HEK293 (cell line): ENCODE measurements at regions not wholly inside any gene's neighbourhood (a gene's known extent, or its start where the extent isn't known, plus 50 kb on each side); places are given as distances from the start of the nearest gene placed in this dataset.

Experiments used
- CTCF ChIA-PET: fragments of 350-600 bp; formaldehyde crosslinking; extraction: SDS; loops from one replicate; lab custom pipeline; 2021; ENCODE audit warnings: antibody characterized with exemption; lab: Yijun Ruan, JAX
- POLR2A ChIA-PET: fragments of 300-600 bp; formaldehyde crosslinking; extraction: SDS; loops from one replicate; lab custom pipeline; 2020; ENCODE audit warnings: antibody characterized with exemption, inconsistent platforms; lab: Yijun Ruan, JAX
- H3K27ac ChIP-seq: fragments of 200-500 bp; sonication (Bioruptor generic); 2 replicates; pipeline ENCODE4 v1.5.1; 2014; ENCODE audit warnings: low read depth, low read length, control low read depth, inconsistent platforms; ENCODE audit errors: extremely low read depth
- H3K36me3 ChIP-seq, 2 experiments: fragments of 200-500 bp in 1 of 2; sonication (Bioruptor generic) in 1 of 2; 1 replicate in 1 of 2; 2 replicates in 1 of 2; pipeline ENCODE4 v1.5.1; 2014 to 2017; ENCODE audit warnings: inconsistent platforms in 2 of 2, low read length in 2 of 2; ENCODE audit not compliant: control insufficient read depth in 2 of 2, insufficient read depth in 1 of 2
- H3K4me1 ChIP-seq: fragments of 200-500 bp; sonication (Bioruptor generic); 2 replicates; pipeline ENCODE4 v1.5.1; 2014; ENCODE audit warnings: mild to moderate bottlenecking, low read length, inconsistent platforms; ENCODE audit not compliant: control insufficient read depth, insufficient read depth
- H3K4me3 ChIP-seq: 2 replicates; pipeline ENCODE4 v1.5.1; 2011; ENCODE audit warnings: low read depth, mild to moderate bottlenecking, control low read depth, low read length, moderate library complexity
- H3K9me3 ChIP-seq: fragments of 200-500 bp; sonication (Bioruptor generic); 2 replicates; pipeline ENCODE4 v1.5.1; 2014; ENCODE audit warnings: low read depth, low read length, inconsistent platforms; ENCODE audit not compliant: control insufficient read depth, insufficient read depth
- HOXA7 ChIP-seq: sonication (generic); formaldehyde crosslinking; IDR thresholded peaks from 2 replicates; pipeline ENCODE4 v1.8.1; 2022; ENCODE audit warnings: missing genetic modification reagents, borderline replicate concordance
- HOXD13 ChIP-seq: sonication (generic); formaldehyde crosslinking; IDR thresholded peaks from 2 replicates; pipeline ENCODE4 v1.8.0; 2022; ENCODE audit warnings: missing genetic modification reagents, borderline replicate concordance
- KLF8 ChIP-seq: fragments of 450-650 bp; formaldehyde crosslinking; IDR thresholded peaks from 2 replicates; pipeline ENCODE4 v1.5.1; 2016; ENCODE audit warnings: missing biosample characterization, missing genetic modification characterization
- MEIS1 ChIP-seq: sonication (generic); formaldehyde crosslinking; IDR thresholded peaks from 2 replicates; pipeline ENCODE4 v1.8.1; 2022; ENCODE audit warnings: missing genetic modification reagents, mild to moderate bottlenecking, borderline replicate concordance
- YY1 ChIP-seq: fragments of 450-650 bp; formaldehyde crosslinking; IDR thresholded peaks from 2 replicates; pipeline ENCODE4 v1.5.1; 2018; ENCODE audit warnings: missing biosample characterization, missing genetic modification characterization
- ZBTB8A ChIP-seq: fragments of 450-650 bp; formaldehyde crosslinking; IDR thresholded peaks from 2 replicates; pipeline ENCODE4 v1.5.1; 2016; ENCODE audit warnings: missing biosample characterization, missing genetic modification characterization
- ZFP37 ChIP-seq: fragments of 450-650 bp; formaldehyde crosslinking; IDR thresholded peaks from 2 replicates; pipeline ENCODE4 v1.5.1; 2016; ENCODE audit warnings: missing biosample characterization, missing genetic modification characterization
- ZNF138 ChIP-seq: fragments of 450-650 bp; formaldehyde crosslinking; IDR thresholded peaks from 2 replicates; pipeline ENCODE4 v1.5.1; 2016; ENCODE audit warnings: missing biosample characterization, missing genetic modification characterization, borderline replicate concordance
- ZNF175 ChIP-seq: fragments of 450-650 bp; formaldehyde crosslinking; IDR thresholded peaks from 2 replicates; pipeline ENCODE4 v1.5.1; 2016; ENCODE audit warnings: missing biosample characterization, missing genetic modification characterization
- ZNF292 ChIP-seq: fragments of 450-650 bp; formaldehyde crosslinking; IDR thresholded peaks from 2 replicates; pipeline ENCODE4 v1.5.1; 2016; ENCODE audit warnings: low read depth, missing biosample characterization, missing genetic modification characterization, borderline replicate concordance
- ZNF426 ChIP-seq: fragments of 450-650 bp; formaldehyde crosslinking; IDR thresholded peaks from 2 replicates; pipeline ENCODE4 v1.5.1; 2017; ENCODE audit warnings: missing biosample characterization, missing genetic modification characterization, mild to moderate bottlenecking, inconsistent platforms, moderate library complexity
- ZNF473 ChIP-seq: fragments of 450-650 bp; formaldehyde crosslinking; IDR thresholded peaks from 2 replicates; pipeline ENCODE4 v1.5.1; 2017; ENCODE audit warnings: missing biosample characterization, missing genetic modification characterization
- ZNF544 ChIP-seq: fragments of 450-650 bp; formaldehyde crosslinking; IDR thresholded peaks from 2 replicates; pipeline ENCODE4 v1.5.0; 2017; ENCODE audit warnings: missing biosample characterization, missing genetic modification characterization
- ZNF626 ChIP-seq: fragments of 450-650 bp; sonication (Bioruptor Pico); formaldehyde crosslinking; IDR thresholded peaks from 2 replicates; pipeline ENCODE4 v1.5.1; 2018; ENCODE audit warnings: missing biosample characterization, missing genetic modification characterization, inconsistent platforms
- ZNF654 ChIP-seq: fragments of 450-650 bp; formaldehyde crosslinking; IDR thresholded peaks from 2 replicates; pipeline ENCODE4 v1.5.1; 2016; ENCODE audit warnings: low read depth, missing biosample characterization, missing genetic modification characterization
- ZXDB ChIP-seq: fragments of 450-650 bp; formaldehyde crosslinking; IDR thresholded peaks from 2 replicates; pipeline ENCODE4 v1.5.1; 2016; ENCODE audit warnings: missing biosample characterization, missing genetic modification characterization
- TF ChIP-seq, protein P1 (sequence below): fragments of 450-650 bp; formaldehyde crosslinking; IDR thresholded peaks from 2 replicates; pipeline ENCODE4 v1.5.1; 2016; ENCODE audit warnings: missing biosample characterization, missing genetic modification characterization
- TF ChIP-seq, protein P2 (sequence below): fragments of 450-650 bp; formaldehyde crosslinking; IDR thresholded peaks from 2 replicates; pipeline ENCODE4 v1.5.1; 2016; ENCODE audit warnings: missing biosample characterization, missing genetic modification characterization
- TF ChIP-seq, protein P3 (sequence below): fragments of 450-650 bp; formaldehyde crosslinking; IDR thresholded peaks from 2 replicates; pipeline ENCODE4 v1.5.1; 2016; ENCODE audit warnings: missing biosample characterization, missing genetic modification characterization
- TF ChIP-seq, protein P4 (sequence below): fragments of 450-650 bp; formaldehyde crosslinking; IDR thresholded peaks from 2 replicates; pipeline ENCODE4 v1.5.1; 2016; ENCODE audit warnings: missing biosample characterization, missing genetic modification characterization, low read depth
- TF ChIP-seq, protein P5 (sequence below): fragments of 450-650 bp; formaldehyde crosslinking; IDR thresholded peaks from 2 replicates; pipeline ENCODE4 v1.5.1; 2017; ENCODE audit warnings: missing biosample characterization, missing genetic modification characterization

DNA sequence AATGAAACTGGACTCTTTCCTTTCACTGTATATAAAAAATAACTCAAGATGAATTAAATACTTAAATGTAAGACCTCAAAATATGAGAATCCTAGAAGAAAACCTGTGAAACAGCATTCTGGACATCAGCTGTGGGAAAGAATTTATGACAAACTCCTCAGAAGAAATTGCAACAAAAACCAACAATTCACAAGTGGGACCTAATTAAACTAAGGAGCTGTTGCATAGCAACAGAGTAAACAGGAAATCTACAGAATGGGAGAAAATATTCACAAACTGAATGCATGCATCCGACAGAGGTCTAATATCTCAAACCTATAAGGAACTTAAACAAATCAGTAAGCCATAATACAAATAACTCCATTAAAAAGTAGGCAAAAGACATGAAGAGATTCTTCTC, 851.7 kb upstream of the PCDH10 start (continued):
- TF ChIP-seq MEIS1 = no peak
- TF ChIP-seq, protein P1, sequence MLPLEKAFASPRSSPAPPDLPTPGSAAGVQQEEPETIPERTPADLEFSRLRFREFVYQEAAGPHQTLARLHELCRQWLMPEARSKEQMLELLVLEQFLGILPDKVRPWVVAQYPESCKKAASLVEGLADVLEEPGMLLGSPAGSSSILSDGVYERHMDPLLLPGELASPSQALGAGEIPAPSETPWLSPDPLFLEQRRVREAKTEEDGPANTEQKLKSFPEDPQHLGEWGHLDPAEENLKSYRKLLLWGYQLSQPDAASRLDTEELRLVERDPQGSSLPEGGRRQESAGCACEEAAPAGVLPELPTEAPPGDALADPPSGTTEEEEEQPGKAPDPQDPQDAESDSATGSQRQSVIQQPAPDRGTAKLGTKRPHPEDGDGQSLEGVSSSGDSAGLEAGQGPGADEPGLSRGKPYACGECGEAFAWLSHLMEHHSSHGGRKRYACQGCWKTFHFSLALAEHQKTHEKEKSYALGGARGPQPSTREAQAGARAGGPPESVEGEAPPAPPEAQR = no peak

DNA sequence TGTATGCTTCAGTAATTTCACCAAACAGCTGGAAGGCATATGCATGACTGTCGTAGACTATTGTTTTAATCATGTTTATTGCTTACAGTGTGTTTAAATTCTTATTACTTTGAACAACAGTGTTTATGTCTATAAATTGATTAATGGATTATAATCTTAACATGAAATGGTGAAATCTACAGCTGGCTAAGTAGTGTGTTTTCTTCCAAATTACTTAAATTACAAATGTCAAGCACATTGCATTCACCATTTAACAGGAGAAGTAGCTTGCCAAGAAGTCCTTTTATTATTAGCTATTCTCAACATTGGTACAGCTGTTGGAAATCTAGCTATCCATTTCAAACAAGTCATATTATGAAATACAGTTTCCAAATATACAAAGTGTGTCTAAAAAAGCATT, 849.3 kb upstream of the PCDH10 start:
- CTCF ChIA-PET = no interaction called here
- TF ChIP-seq ZNF426 (tag by site-specific recombination) = no peak
- TF ChIP-seq ZBTB8A (tag by site-specific recombination) = no peak
- TF ChIP-seq ZNF473 (tag by site-specific recombination) = no peak
- TF ChIP-seq ZFP37 (tag by site-specific recombination) = no peak
- TF ChIP-seq YY1 (tag by site-specific recombination) = no peak
- no peak for TF ChIP-seq ZNF292 (tag by site-specific recombination)
- no peak for TF ChIP-seq ZNF175 (tag by site-specific recombination)
- TF ChIP-seq ZNF544 (tag by site-specific recombination) = no peak
- TF ChIP-seq HOXD13 (CRISPR knock-in tag) = no peak
- no peak for TF ChIP-seq KLF8 (tag by site-specific recombination)
- TF ChIP-seq ZNF626 = no peak
- TF ChIP-seq, protein P2, sequence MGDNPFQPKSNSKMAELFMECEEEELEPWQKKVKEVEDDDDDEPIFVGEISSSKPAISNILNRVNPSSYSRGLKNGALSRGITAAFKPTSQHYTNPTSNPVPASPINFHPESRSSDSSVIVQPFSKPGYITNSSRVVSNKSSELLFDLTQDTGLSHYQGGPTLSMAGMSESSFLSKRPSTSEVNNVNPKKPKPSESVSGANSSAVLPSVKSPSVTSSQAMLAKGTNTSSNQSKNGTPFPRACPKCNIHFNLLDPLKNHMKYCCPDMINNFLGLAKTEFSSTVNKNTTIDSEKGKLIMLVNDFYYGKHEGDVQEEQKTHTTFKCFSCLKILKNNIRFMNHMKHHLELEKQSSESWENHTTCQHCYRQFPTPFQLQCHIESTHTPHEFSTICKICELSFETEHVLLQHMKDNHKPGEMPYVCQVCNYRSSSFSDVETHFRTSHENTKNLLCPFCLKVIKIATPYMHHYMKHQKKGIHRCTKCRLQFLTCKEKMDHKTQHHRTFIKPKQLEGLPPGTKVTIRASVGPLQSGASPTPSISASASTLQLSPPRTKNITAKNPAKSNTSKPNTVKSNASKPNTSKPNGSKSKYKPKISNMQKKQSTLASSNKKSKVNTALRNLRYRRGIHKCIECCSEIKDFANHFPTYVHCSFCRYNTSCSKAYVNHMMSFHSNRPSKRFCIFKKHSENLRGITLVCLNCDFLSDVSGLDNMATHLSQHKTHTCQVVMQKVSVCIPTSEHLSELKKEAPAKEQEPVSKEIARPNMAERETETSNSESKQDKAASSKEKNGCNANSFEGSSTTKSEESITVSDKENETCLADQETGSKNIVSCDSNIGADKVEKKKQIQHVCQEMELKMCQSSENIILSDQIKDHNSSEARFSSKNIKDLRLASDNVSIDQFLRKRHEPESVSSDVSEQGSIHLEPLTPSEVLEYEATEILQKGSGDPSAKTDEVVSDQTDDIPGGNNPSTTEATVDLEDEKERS (tag by site-specific recombination) = no peak
- TF ChIP-seq, protein P3, sequence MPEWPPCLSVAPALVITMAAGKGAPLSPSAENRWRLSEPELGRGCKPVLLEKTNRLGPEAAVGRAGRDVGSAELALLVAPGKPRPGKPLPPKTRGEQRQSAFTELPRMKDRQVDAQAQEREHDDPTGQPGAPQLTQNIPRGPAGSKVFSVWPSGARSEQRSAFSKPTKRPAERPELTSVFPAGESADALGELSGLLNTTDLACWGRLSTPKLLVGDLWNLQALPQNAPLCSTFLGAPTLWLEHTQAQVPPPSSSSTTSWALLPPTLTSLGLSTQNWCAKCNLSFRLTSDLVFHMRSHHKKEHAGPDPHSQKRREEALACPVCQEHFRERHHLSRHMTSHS (tag by site-specific recombination) = no peak
- TF ChIP-seq ZNF654 (tag by site-specific recombination) = no peak
- no peak for TF ChIP-seq HOXA7 (CRISPR knock-in tag)
- TF ChIP-seq ZXDB (tag by site-specific recombination) = no peak
- TF ChIP-seq ZNF138 (tag by site-specific recombination) = no peak
- TF ChIP-seq, protein P4, sequence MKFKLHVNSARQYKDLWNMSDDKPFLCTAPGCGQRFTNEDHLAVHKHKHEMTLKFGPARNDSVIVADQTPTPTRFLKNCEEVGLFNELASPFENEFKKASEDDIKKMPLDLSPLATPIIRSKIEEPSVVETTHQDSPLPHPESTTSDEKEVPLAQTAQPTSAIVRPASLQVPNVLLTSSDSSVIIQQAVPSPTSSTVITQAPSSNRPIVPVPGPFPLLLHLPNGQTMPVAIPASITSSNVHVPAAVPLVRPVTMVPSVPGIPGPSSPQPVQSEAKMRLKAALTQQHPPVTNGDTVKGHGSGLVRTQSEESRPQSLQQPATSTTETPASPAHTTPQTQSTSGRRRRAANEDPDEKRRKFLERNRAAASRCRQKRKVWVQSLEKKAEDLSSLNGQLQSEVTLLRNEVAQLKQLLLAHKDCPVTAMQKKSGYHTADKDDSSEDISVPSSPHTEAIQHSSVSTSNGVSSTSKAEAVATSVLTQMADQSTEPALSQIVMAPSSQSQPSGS (tag by site-specific recombination) = no peak
- TF ChIP-seq, protein P5, sequence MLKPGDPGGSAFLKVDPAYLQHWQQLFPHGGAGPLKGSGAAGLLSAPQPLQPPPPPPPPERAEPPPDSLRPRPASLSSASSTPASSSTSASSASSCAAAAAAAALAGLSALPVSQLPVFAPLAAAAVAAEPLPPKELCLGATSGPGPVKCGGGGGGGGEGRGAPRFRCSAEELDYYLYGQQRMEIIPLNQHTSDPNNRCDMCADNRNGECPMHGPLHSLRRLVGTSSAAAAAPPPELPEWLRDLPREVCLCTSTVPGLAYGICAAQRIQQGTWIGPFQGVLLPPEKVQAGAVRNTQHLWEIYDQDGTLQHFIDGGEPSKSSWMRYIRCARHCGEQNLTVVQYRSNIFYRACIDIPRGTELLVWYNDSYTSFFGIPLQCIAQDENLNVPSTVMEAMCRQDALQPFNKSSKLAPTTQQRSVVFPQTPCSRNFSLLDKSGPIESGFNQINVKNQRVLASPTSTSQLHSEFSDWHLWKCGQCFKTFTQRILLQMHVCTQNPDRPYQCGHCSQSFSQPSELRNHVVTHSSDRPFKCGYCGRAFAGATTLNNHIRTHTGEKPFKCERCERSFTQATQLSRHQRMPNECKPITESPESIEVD (tag by site-specific recombination) = no peak

More for the DNA sequence above, 849.3 kb upstream of the PCDH10 start:
- POLR2A ChIA-PET = no interaction called here
- Histone ChIP-seq H3K4me3 (no peak overlapping the region), H3K9me3 (no peaks in the 10 kb centered on the region), H3K27ac (no peak overlapping the region), H3K4me1 (no peaks in the 10 kb centered on the region), H3K36me3 (no peaks in the 10 kb centered on the region)
